Esophagus muscularis mucosa (tissue), 4 donors: ENCODE measurements at regions not wholly inside any gene's neighbourhood (a gene's known extent, or its start where the extent isn't known, plus 50 kb on each side); places are given as distances from the start of the nearest gene placed in this dataset.

ENCODE experiments used
- EP300 ChIP-seq: sonication (generic); formaldehyde crosslinking; IDR thresholded peaks from one replicate; pipeline ENCODE4 v1.6.1; 2017; ENCODE audit warnings: antibody characterized with exemption
- POLR2A ChIP-seq: fragments of 450-650 bp; IDR thresholded peaks from one replicate; pipeline ENCODE4 v1.6.1; 2017; ENCODE audit warnings: antibody characterized with exemption, moderate library complexity, mild to moderate bottlenecking, low read depth
- POLR2AphosphoS5 ChIP-seq, 2 donors: sonication (generic); formaldehyde crosslinking; IDR thresholded peaks; one replicate each; pipeline ENCODE4 v1.6.1; 2017; ENCODE audit warnings: antibody characterized with exemption in 2 of 2
- TF ChIP-seq, protein P1 (sequence below), 3 experiments: fragments of 200-600 bp in 2 of 3; fragments of 450-650 bp in 1 of 3; sonication (generic) in 2 of 3; IDR thresholded peaks; one replicate each; pipeline ENCODE4 v1.5.1; 2017 to 2019; ENCODE audit warnings: antibody characterized with exemption in 3 of 3, mild to moderate bottlenecking in 2 of 3, moderate library complexity in 1 of 3

DNA sequence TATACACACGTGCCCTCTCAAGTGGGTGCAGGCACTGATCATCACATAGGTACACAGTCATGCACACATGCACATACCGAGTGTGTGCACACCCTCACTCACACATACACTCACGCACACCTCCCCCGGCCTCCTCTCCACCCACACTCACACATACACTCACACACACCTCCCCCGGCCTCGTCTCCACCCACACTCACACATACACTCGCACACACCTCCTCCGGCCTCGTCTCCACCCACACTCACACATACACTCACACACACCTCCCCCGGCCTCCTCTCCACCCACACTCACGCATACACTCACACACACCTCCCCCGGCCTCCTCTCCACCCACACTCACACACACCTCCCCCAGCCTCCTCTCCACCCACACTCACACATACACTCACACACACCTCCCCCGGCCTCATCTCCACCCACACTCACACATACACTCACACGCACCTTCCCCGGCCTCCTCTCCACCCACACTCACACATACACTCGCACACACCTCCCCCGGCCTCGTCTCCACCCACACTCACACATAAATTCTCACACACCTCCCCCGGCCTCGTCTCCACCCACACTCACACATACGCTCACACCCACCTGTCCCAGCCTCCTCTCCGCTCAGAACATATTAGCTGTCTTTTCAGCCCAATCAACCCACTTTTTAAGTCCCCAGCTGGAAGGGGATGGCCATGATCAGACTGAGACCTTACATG, 105.2 kb upstream of the VSTM2B start:
- no peak for TF ChIP-seq POLR2AphosphoS5 (IDR thresholded peaks at IDR 0.05)
- no peak for TF ChIP-seq EP300
- TF ChIP-seq, protein P1, sequence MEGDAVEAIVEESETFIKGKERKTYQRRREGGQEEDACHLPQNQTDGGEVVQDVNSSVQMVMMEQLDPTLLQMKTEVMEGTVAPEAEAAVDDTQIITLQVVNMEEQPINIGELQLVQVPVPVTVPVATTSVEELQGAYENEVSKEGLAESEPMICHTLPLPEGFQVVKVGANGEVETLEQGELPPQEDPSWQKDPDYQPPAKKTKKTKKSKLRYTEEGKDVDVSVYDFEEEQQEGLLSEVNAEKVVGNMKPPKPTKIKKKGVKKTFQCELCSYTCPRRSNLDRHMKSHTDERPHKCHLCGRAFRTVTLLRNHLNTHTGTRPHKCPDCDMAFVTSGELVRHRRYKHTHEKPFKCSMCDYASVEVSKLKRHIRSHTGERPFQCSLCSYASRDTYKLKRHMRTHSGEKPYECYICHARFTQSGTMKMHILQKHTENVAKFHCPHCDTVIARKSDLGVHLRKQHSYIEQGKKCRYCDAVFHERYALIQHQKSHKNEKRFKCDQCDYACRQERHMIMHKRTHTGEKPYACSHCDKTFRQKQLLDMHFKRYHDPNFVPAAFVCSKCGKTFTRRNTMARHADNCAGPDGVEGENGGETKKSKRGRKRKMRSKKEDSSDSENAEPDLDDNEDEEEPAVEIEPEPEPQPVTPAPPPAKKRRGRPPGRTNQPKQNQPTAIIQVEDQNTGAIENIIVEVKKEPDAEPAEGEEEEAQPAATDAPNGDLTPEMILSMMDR (IDR thresholded peaks at IDR 0.05), result no peak
- no peak for TF ChIP-seq POLR2A
